ENCODE measurements at regions not wholly inside any gene's neighbourhood (a gene's known extent, or its start where the extent isn't known, plus 50 kb on each side); places are given as distances from the start of the nearest gene placed in this dataset.

GRCh38 chr15:96959501-96959900 is 629.0 kb downstream of the NR2F2 start (continued):
- TF ChIP-seq PRDM2 (tag by site-specific recombination; IDR thresholded peaks at IDR 0.05; ENCODE audit: borderline replicate concordance) (no peak), SCRT1 (tag by site-specific recombination; IDR thresholded peaks at IDR 0.05; ENCODE audit: borderline replicate concordance) (no peak), ZNF600 (tag by site-specific recombination; IDR thresholded peaks at IDR 0.05) (no peak), ZNF202 (tag by site-specific recombination; IDR thresholded peaks at IDR 0.05; ENCODE audit: borderline replicate concordance) (no peak), ZNF280C (tag by site-specific recombination; IDR thresholded peaks at IDR 0.05) (no peak), ZNF223 (tag by site-specific recombination; IDR thresholded peaks at IDR 0.05) (no peak), PATZ1 (tag by site-specific recombination; IDR thresholded peaks at IDR 0.05) (no peak), WT1 (tag by site-specific recombination; IDR thresholded peaks at IDR 0.05) (no peak), ZNF670 (tag by site-specific recombination; IDR thresholded peaks at IDR 0.05; ENCODE audit: low read depth) (no peak), ZNF704 (tag by site-specific recombination; IDR thresholded peaks at IDR 0.05) (no peak), ZNF324 (tag by site-specific recombination; IDR thresholded peaks at IDR 0.05) (no peak)

GRCh38 chr15:96960711-96961480 is 630.4 kb downstream of the NR2F2 start:
- ChIA-PET POLR2A (no interaction called here), CTCF (no interaction called here)
- H3K4me3 ChIP-seq (ENCODE audit: low read depth, low read length) = no peak overlapping the region
- H3K27ac ChIP-seq (ENCODE audit: extremely low read depth, low read depth, low read length) = no peak overlapping the region
- no peaks in the 10 kb centered on the region for H3K9me3 ChIP-seq (ENCODE audit: control insufficient read depth, insufficient read depth, low read depth, low read length)
- H3K36me3 ChIP-seq (ENCODE audit: control insufficient read depth in 2 of 2, insufficient read depth in 1 of 2, low read length in 2 of 2) = no peaks in the 10 kb centered on the region
- H3K4me1 ChIP-seq (ENCODE audit: control insufficient read depth, insufficient read depth, low read length) = no peaks in the 10 kb centered on the region
- TF ChIP-seq, protein P1, sequence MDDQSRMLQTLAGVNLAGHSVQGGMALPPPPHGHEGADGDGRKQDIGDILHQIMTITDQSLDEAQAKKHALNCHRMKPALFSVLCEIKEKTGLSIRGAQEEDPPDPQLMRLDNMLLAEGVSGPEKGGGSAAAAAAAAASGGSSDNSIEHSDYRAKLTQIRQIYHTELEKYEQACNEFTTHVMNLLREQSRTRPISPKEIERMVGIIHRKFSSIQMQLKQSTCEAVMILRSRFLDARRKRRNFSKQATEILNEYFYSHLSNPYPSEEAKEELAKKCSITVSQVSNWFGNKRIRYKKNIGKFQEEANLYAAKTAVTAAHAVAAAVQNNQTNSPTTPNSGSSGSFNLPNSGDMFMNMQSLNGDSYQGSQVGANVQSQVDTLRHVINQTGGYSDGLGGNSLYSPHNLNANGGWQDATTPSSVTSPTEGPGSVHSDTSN (CRISPR knock-in tag; IDR thresholded peaks at IDR 0.05) = no peak

Data from HEK293 (cell line).